SK-N-MC (cell line): ENCODE measurements at regions not wholly inside any gene's neighbourhood (a gene's known extent, or its start where the extent isn't known, plus 50 kb on each side); places are given as distances from the start of the nearest gene placed in this dataset.
"Not testable (repeated sequence)": the region's sequence is repeated elsewhere in the genome, so short reads cannot be mapped to it uniquely, and the experiment has no call there.

Experiments used
- DNase-seq: peaks from one replicate; pipeline ENCODE4 v3.0.0-alpha.2; 2011; ENCODE audit warnings: low read depth, low spot score
- H3K27ac ChIP-seq: fragments of 200-600 bp; sonication (generic); 2 replicates; pipeline ENCODE4 v1.5.1; 2016; ENCODE audit warnings: mixed run types
- H3K36me3 ChIP-seq: fragments of 200-600 bp; sonication (generic); 2 replicates; pipeline ENCODE4 v1.6.1; 2017; ENCODE audit warnings: antibody characterized with exemption, low read length, mixed read lengths; ENCODE audit not compliant: insufficient read depth
- H3K4me3 ChIP-seq: fragments of 200-600 bp; sonication (generic); 2 replicates; pipeline ENCODE4 v1.5.1; 2016
- H3K9ac ChIP-seq: fragments of 200-600 bp; sonication (generic); 2 replicates; pipeline ENCODE4 v1.8.0; 2017; ENCODE audit warnings: mixed run types, mixed read lengths; ENCODE audit not compliant: insufficient read length
- H3K9me3 ChIP-seq: fragments of 200-600 bp; sonication (generic); 2 replicates; pipeline ENCODE4 v1.6.1; 2017; ENCODE audit warnings: low read depth, mild to moderate bottlenecking, antibody characterized with exemption, low read length, moderate library complexity, mixed read lengths
- EZH2 ChIP-seq: fragments of 200-600 bp; sonication (generic); IDR thresholded peaks from one replicate; pipeline ENCODE4 v1.6.1; 2017; ENCODE audit warnings: antibody characterized with exemption
- FOXP2 ChIP-seq: optimal IDR thresholded peaks from 2 replicates; pipeline ENCODE3; 2011; ENCODE audit warnings: mild to moderate bottlenecking, moderate library complexity; ENCODE audit not compliant: insufficient read depth; ENCODE audit errors: extremely low read length, control extremely low read depth
- POLR2AphosphoS5 ChIP-seq: IDR thresholded peaks from 2 replicates; pipeline ENCODE4 v1.6.1; 2012; ENCODE audit warnings: mild to moderate bottlenecking, low read depth, low read length, borderline replicate concordance

DNA sequence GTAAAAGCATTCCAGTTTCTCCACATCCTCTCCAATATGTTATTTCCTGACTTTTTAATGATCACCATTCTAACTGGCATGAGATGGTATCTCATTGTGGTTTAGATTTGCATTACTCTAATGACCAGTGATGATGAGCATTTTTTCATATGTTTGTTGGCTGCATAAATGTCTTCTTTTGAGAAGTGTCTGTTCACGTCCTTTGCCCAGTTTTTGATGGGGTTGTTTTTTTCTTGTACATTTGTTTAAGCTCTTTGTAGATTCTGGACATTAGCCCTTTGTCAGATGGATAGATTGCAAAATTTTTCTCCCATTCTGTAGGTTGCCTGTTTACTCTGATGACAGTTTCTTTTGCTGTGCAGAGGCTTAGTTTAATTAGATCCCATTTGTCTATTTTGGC is 97.7 kb downstream of the EBLN1 start:
- H3K9ac ChIP-seq, DNase-seq, H3K27ac ChIP-seq, H3K36me3 ChIP-seq, H3K4me3 ChIP-seq, H3K9me3 ChIP-seq: not testable (repeated sequence)

DNA sequence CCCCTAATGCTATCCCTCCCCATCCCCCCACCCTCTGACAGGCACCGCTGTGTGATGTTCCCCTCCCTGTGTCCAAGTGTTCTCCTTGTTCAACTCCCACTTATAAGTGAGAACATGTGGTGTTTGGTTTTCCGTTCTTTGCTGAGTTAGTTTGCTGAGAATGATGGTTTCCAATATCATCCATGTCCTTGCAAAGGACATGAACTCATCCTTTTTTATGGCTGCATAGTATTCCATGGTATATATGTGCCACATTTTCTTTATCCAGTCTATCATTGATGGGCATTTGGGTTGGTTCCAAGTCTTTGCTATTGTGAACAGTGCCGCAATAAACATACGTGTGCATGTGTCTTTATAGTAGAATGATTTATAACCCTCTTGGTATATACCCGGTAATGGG is 98.2 kb downstream of the EBLN1 start:
- not testable (repeated sequence) for H3K27ac ChIP-seq, H3K4me3 ChIP-seq, H3K36me3 ChIP-seq, H3K9ac ChIP-seq, DNase-seq, H3K9me3 ChIP-seq

DNA sequence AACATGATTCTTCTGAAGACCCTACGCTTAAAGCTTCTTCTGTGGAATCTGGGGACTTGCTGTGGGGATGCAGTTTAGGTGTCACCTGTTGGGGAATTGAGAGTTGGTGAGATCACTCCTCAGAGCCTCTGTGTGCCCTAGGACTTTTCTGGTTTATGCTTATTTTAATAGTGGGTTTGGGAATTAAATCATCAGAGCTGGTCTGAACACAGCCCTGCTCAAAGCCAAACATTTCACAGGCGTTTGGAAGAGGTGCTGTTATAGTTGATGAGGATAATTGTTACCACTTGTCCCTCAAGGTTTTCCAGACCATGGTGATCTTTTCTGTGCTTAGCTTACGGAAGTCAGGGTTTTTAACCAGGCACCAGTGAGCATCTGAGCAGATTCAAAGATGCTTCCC is 106.1 kb downstream of the EBLN1 start:
- no peak for TF ChIP-seq FOXP2
- TF ChIP-seq EZH2: no peak
- no peak for TF ChIP-seq POLR2AphosphoS5
- H3K27ac ChIP-seq: no peak overlapping the region
- no peak overlapping the region for H3K4me3 ChIP-seq

DNA sequence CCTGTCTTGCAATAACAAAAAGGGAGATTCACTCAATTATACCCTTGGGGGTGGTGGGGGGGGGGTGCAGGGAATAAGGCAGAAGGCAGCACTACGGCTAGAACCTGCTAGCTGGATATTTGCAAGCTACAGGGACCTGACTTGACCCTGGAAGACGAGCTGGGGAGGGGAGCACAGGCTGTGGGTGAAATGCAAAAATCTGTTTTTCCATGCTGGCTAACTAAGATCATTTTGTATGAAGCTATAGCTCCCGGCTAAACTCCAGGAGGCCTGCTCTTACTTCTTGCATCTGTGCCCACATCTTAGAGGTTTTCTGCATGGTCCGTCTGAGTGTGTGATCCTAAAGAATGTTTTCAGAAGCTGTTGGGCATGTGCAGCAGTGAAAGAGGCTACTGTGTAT is 106.6 kb downstream of the EBLN1 start:
- H3K4me3 ChIP-seq: no peak overlapping the region
- no peaks in the 10 kb centered on the region for H3K9me3 ChIP-seq
- DNase-seq: no peak
- H3K36me3 ChIP-seq: no peaks in the 10 kb centered on the region
- TF ChIP-seq EZH2 (no peak), POLR2AphosphoS5 (no peak), FOXP2 (no peak)
- no peak overlapping the region for H3K27ac ChIP-seq
- no peak overlapping the region for H3K9ac ChIP-seq

More for the DNA sequence above, 106.1 kb downstream of the EBLN1 start:
- Histone ChIP-seq H3K36me3 (no peaks in the 10 kb centered on the region), H3K9me3 (no peaks in the 10 kb centered on the region), H3K9ac (no peak overlapping the region)
- DNase-seq: no peak

DNA sequence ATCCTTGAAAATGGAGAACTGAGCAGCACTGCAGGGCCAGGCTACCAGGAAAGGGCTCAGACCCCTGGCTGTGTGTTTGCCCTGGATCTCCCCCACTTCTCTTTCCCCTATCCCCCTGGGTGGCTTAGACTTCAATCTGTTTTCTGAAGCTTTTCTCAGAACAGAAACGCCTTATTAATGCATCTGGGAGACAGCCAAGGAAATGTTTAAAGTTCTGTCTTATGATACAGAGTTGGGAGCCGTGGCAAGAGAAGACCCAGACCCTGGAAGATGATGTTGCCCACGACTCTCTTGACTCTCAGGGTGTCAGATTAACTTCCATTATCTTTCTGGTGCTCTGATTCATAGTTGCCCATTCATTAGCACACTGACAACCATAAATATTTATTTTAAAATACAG is 107.1 kb downstream of the EBLN1 start:
- no peak overlapping the region for H3K27ac ChIP-seq
- no peak for DNase-seq
- H3K9me3 ChIP-seq: no peaks in the 10 kb centered on the region
- H3K4me3 ChIP-seq: no peak overlapping the region
- no peak for TF ChIP-seq FOXP2
- no peak for TF ChIP-seq EZH2
- H3K36me3 ChIP-seq: no peaks in the 10 kb centered on the region
- no peak overlapping the region for H3K9ac ChIP-seq

DNA sequence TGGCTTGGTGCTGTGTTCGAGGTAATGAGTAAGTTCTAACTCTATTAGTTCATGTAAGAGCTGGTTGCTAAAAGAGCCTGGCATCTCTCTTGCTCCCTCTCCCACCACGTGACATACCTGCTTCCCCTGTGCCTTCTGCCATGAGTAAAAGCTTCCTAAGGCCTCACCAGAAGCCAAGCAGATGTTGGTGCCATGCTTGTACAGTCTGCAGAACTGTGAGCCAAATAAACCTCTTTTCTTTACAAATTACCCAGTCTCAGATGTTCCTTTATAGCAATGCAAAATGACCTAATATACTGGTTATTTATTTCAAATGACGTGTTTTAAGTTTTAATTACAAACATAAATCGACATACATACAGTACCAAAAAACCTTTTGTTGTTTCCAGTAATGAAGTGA is 101.7 kb upstream of the DNAJC1 start:
- TF ChIP-seq POLR2AphosphoS5 (no peak), EZH2 (no peak), FOXP2 (no peak)
- no peak for DNase-seq
- H3K9me3 ChIP-seq: no peaks in the 10 kb centered on the region
- no peak overlapping the region for H3K4me3 ChIP-seq
- H3K9ac ChIP-seq: no peak overlapping the region
- H3K36me3 ChIP-seq: no peaks in the 10 kb centered on the region
- no peak overlapping the region for H3K27ac ChIP-seq

DNA sequence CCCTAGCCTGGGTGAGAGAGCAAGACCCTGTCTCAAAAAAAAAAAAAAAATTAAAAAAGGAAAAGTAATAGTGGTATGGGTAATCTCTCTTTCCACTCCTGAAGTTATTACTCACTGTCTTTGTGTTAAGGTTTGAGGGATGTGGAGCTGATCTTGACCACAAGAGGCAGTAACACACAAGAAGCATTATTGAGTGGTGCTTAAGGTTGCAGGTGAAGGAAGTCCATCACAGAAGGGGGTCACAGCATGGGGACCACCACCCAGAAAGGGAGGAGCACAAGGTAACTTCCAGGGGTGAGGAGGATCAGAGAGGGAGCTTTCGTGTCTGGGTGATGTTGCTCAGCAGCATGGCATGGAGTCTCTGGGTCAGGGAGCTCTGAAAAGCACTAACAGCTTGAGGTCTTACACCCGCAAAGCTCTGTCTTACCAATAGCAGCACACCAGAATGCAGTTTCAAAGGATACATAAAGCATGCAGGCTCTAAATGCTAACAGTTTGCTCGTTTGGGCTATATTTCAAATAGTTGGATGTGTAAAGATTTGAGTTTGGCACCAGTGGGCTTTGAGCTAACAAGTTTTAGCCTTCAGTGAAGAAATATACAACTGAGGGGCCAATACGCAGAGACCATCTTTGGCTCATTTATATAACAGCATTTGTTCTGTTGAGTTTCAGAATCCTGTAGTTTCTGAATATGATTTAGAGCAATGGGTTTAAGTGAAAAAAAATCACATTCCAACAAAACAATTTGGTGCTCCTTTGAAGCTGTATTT is 100.4 kb upstream of the DNAJC1 start:
- no peak for DNase-seq
- no peaks in the 10 kb centered on the region for H3K36me3 ChIP-seq
- no peak overlapping the region for H3K4me3 ChIP-seq
- H3K9ac ChIP-seq: no peak overlapping the region
- no peak overlapping the region for H3K27ac ChIP-seq
- TF ChIP-seq EZH2: no peak
- no peaks in the 10 kb centered on the region for H3K9me3 ChIP-seq

DNA sequence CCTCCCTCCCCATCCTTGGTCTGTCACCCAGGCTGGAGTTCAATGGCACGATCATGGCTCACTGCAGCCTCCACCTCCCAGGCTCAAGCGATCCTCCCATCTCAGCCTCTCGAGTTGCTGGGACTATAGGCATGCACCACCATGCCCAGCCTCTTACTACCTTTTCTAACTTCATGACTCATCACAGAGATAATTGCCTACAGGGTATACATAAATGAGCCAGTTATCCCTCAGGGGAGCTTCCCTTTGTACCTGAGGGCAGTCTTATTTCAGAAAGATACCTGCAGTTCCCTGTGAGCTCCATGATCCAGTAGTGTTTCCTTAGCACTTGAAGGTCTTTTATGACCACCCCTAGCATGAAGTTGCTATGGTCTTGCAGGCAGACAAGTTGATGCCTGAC is 94.2 kb upstream of the DNAJC1 start:
- Histone ChIP-seq H3K27ac (no peak overlapping the region), H3K36me3 (no peaks in the 10 kb centered on the region), H3K9ac (no peak overlapping the region), H3K9me3 (no peaks in the 10 kb centered on the region), H3K4me3 (no peak overlapping the region)
- no peak for DNase-seq
- TF ChIP-seq POLR2AphosphoS5: no peak

DNA sequence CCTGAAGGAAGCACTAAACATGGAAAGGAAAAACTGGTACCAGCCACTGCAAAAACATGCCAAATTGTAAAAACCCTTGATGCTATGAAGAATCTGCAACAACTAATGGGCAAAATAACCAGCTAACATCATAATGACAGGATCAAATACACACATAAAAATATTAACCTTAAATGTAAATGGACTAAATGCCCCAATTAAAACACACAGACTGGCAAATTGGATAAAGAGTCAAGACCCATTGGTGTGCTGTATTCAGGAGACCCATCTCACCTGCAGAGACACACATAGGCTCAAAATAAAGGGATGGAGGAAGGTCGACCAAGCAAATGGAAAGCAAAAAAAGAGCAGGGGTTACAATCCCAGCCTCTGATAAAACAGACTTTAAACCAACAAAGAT is 87.7 kb upstream of the DNAJC1 start:
- H3K4me3 ChIP-seq, H3K27ac ChIP-seq, H3K9me3 ChIP-seq, DNase-seq, H3K9ac ChIP-seq, H3K36me3 ChIP-seq: not testable (repeated sequence)

DNA sequence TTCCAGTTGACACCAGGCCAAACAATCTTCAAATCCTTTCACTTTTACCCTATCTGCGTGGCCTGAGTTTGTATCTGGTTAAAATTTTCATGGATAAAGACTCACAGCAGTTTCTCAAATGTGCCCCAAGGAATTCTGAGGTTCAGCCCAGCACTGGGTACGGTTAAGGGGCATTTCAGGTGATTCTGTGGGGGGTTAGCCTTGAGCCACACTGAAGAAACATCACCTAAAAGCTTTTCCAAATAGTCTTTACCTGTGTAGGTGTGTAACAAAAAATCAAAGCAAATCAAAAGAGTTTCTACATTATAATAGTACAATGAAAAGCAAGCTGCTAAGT is 83.8 kb upstream of the DNAJC1 start:
- no peak overlapping the region for H3K27ac ChIP-seq

More for the DNA sequence above, 83.8 kb upstream of the DNAJC1 start:
- TF ChIP-seq FOXP2: no peak
- no peak for TF ChIP-seq POLR2AphosphoS5
- TF ChIP-seq EZH2: no peak
- DNase-seq: no peak
- H3K4me3 ChIP-seq: no peak overlapping the region
- H3K9me3 ChIP-seq: no peaks in the 10 kb centered on the region
- no peaks in the 10 kb centered on the region for H3K36me3 ChIP-seq
- H3K9ac ChIP-seq: no peak overlapping the region
